NCI-H774 (cell line): ENCODE measurements at regions not wholly inside any gene's neighbourhood (a gene's known extent, or its start where the extent isn't known, plus 50 kb on each side); places are given as distances from the start of the nearest gene placed in this dataset.

Experiments
- DNase-seq: peaks from one replicate; lab custom pipeline; 2025; lab: John Stamatoyannopoulos, UW

- DNase-seq = no peak
Observed at GRCh38 chr12:24759155-24759554, 189.7 kb downstream of the BCAT1 start.

GRCh38 chr12:24756479-24757024 lies 192.3 kb downstream of the BCAT1 start:
- DNase-seq = no peak

GRCh38 chr12:24754690-24755638 lies 193.9 kb downstream of the BCAT1 start:
- DNase-seq = no peak

GRCh38 chr12:24752763-24753462 lies 196.0 kb downstream of the BCAT1 start:
- DNase-seq = no peak

- DNase-seq = no peak
Observed at GRCh38 chr12:24751181-24751580, 197.7 kb downstream of the BCAT1 start.

GRCh38 chr12:24750263-24750662 lies 198.6 kb downstream of the BCAT1 start:
- no peak for DNase-seq

- no peak for DNase-seq
Observed at GRCh38 chr12:24749171-24749570, 199.7 kb downstream of the BCAT1 start.

GRCh38 chr12:24748326-24748725 lies 200.6 kb downstream of the BCAT1 start:
- no peak for DNase-seq

- no peak for DNase-seq
Observed at GRCh38 chr12:24746864-24747263, 202.0 kb downstream of the BCAT1 start.

- DNase-seq = no peak
Observed at GRCh38 chr12:24746006-24746671, 202.8 kb downstream of the BCAT1 start.

GRCh38 chr12:24743941-24744793 lies 204.7 kb downstream of the BCAT1 start:
- no peak for DNase-seq

- no peak for DNase-seq
Observed at GRCh38 chr12:24742378-24742777, 206.5 kb downstream of the BCAT1 start.

GRCh38 chr12:24741216-24741615 lies 207.7 kb downstream of the BCAT1 start:
- DNase-seq = no peak

- DNase-seq = no peak
Observed at GRCh38 chr12:24739106-24739779, 209.7 kb downstream of the BCAT1 start.

GRCh38 chr12:24738441-24738840 lies 210.5 kb downstream of the BCAT1 start:
- DNase-seq = no peak

- DNase-seq = no peak
Observed at GRCh38 chr12:24731596-24731995, 217.3 kb downstream of the BCAT1 start.

- no peak for DNase-seq
Observed at GRCh38 chr12:24730489-24730896, 218.4 kb downstream of the BCAT1 start.

GRCh38 chr12:24728826-24729225 lies 220.1 kb downstream of the BCAT1 start:
- DNase-seq = no peak

- no peak for DNase-seq
Observed at GRCh38 chr12:24728366-24728765, 220.5 kb downstream of the BCAT1 start.

GRCh38 chr12:24725616-24726015 lies 223.3 kb downstream of the BCAT1 start:
- no peak for DNase-seq

GRCh38 chr12:24724814-24725213 lies 224.1 kb downstream of the BCAT1 start:
- no peak for DNase-seq
